ENCODE measurements at regions not wholly inside any gene's neighbourhood (a gene's known extent, or its start where the extent isn't known, plus 50 kb on each side); places are given as distances from the start of the nearest gene placed in this dataset.

DNA sequence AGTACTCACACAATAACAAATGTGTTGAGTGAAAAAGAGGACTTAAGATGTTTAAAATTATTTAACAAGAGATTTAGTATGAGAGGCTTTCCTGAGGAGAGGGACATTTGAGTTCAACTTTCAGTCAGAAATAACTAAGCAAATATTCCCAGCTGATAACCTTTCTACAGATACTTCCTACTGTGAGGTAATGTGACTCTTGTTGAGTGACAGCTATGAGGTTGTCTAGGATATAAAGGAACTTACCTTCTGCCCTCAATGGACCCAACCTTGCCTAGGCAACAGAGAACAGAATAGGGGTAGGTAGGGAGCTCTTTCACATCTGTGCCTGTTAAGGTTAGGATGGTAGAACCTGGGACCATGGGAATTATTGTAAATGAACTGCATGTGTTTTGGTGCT lies 54.7 kb downstream of the GLUD2 start:
- H3K4me3 Mint-ChIP-seq, result no peak overlapping the region
- Histone ChIP-seq H3K27ac (ENCODE audit: low read length in 2 of 2) (no peak overlapping the region), H3K9ac (ENCODE audit: low read length) (no peak overlapping the region), H3K4me1 (ENCODE audit: control insufficient read depth in 2 of 2, insufficient read depth in 2 of 2, low read length in 2 of 2) (no peaks in the 10 kb centered on the region), H4K20me1 (ENCODE audit: control insufficient read depth, insufficient read depth, low read length, poor library complexity, severe bottlenecking) (no peaks in the 10 kb centered on the region), H3K4me3 (ENCODE audit: control extremely low read depth in 1 of 5, extremely low read depth in 1 of 5, insufficient read depth in 1 of 5, low read depth in 2 of 5, low read length in 4 of 5) (no peak overlapping the region), H3K27me3 (replicated peaks in 1 of 4; ENCODE audit: control extremely low read depth in 1 of 4, control insufficient read depth in 3 of 4, insufficient read depth in 4 of 4, low read length in 3 of 4) (no peaks in the 10 kb centered on the region), H2AFZ (ENCODE audit: insufficient read depth, low read depth, low read length, poor library complexity, severe bottlenecking) (no peak overlapping the region), H3K36me3 (replicated peaks in 1 of 2; ENCODE audit: control extremely low read depth in 1 of 2, control insufficient read depth in 1 of 2, extremely low read depth in 1 of 2, insufficient read depth in 2 of 2, low read length in 1 of 2) (no peaks in the 10 kb centered on the region), H3K79me2 (ENCODE audit: control insufficient read depth, insufficient read depth, low read length) (no peaks in the 10 kb centered on the region), H3K9me3 (ENCODE audit: control extremely low read depth in 1 of 3, control insufficient read depth in 2 of 3, insufficient read depth in 1 of 3, low read length in 2 of 3) (no peaks in the 10 kb centered on the region), H3K4me2 (replicated peaks; ENCODE audit: low read depth, low read length, poor library complexity, severe bottlenecking) (no peak overlapping the region)
- H3K4me1 Mint-ChIP-seq, result no peaks in the 10 kb centered on the region
- no peak for DNase-seq
- ATAC-seq (ENCODE audit: low read depth), result no peak
- H3K27ac Mint-ChIP-seq, result no peak overlapping the region
- intact Hi-C loops (cut with micrococcal nuclease), result no loop called here
- TF ChIP-seq EZH2 (IDR thresholded peaks at IDR 0.05; ENCODE audit: borderline replicate concordance, insufficient read depth, low read depth, low read length, poor library complexity, severe bottlenecking), result no peak
- TF ChIP-seq, protein P1, sequence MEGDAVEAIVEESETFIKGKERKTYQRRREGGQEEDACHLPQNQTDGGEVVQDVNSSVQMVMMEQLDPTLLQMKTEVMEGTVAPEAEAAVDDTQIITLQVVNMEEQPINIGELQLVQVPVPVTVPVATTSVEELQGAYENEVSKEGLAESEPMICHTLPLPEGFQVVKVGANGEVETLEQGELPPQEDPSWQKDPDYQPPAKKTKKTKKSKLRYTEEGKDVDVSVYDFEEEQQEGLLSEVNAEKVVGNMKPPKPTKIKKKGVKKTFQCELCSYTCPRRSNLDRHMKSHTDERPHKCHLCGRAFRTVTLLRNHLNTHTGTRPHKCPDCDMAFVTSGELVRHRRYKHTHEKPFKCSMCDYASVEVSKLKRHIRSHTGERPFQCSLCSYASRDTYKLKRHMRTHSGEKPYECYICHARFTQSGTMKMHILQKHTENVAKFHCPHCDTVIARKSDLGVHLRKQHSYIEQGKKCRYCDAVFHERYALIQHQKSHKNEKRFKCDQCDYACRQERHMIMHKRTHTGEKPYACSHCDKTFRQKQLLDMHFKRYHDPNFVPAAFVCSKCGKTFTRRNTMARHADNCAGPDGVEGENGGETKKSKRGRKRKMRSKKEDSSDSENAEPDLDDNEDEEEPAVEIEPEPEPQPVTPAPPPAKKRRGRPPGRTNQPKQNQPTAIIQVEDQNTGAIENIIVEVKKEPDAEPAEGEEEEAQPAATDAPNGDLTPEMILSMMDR (IDR thresholded peaks at IDR 0.05), result no peak
- H3K9me3 Mint-ChIP-seq (ENCODE audit: insufficient read depth), result no peaks in the 10 kb centered on the region
- H3K27me3 Mint-ChIP-seq, result no peaks in the 10 kb centered on the region
- ChIA-PET CTCF (no interaction called here), POLR2A (no interaction called here)

DNA sequence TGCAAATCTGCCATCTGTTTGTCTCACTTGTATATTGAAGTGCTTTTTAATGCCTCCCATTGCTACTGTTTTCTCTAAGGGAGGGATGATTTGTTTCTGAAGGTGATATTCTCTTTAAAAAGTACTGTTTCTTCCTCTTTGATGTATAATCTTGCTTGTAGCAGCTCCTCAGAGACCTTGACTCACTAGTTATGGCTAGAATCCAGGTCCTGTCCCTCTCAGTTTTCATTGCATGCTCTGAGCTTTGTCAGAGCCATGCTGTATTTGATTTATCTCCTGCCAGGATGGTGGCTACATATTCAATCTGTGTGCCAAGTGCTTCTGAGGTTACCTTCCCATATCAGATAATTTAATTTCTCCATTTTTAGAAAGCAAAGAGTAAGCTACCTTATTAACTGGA lies 56.0 kb downstream of the GLUD2 start:
- H3K4me1 ChIP-seq (ENCODE audit: control insufficient read depth in 2 of 2, insufficient read depth in 2 of 2, low read length in 2 of 2), result no peaks in the 10 kb centered on the region
- no peak overlapping the region for H3K9ac ChIP-seq (ENCODE audit: low read length)
- no peak overlapping the region for H3K27ac Mint-ChIP-seq
- no peak for ATAC-seq (ENCODE audit: low read depth)
- TF ChIP-seq, protein P1 (IDR thresholded peaks at IDR 0.05), result no peak
- no peak for TF ChIP-seq EZH2 (IDR thresholded peaks at IDR 0.05; ENCODE audit: borderline replicate concordance, insufficient read depth, low read depth, low read length, poor library complexity, severe bottlenecking)
- H3K4me3 Mint-ChIP-seq, result no peak overlapping the region
- ChIA-PET POLR2A (no interaction called here), CTCF (no interaction called here)
- H3K9me3 Mint-ChIP-seq (ENCODE audit: insufficient read depth), result no peaks in the 10 kb centered on the region
- H4K20me1 ChIP-seq (ENCODE audit: control insufficient read depth, insufficient read depth, low read length, poor library complexity, severe bottlenecking), result no peaks in the 10 kb centered on the region
- H3K27me3 ChIP-seq (replicated peaks in 1 of 4; ENCODE audit: control extremely low read depth in 1 of 4, control insufficient read depth in 3 of 4, insufficient read depth in 4 of 4, low read length in 3 of 4), result no peaks in the 10 kb centered on the region
- H3K27me3 Mint-ChIP-seq, result no peaks in the 10 kb centered on the region
- no peaks in the 10 kb centered on the region for H3K4me1 Mint-ChIP-seq
- intact Hi-C loops (cut with micrococcal nuclease), result no loop called here
- H3K79me2 ChIP-seq (ENCODE audit: control insufficient read depth, insufficient read depth, low read length), result no peaks in the 10 kb centered on the region
- H3K36me3 ChIP-seq (replicated peaks in 1 of 2; ENCODE audit: control extremely low read depth in 1 of 2, control insufficient read depth in 1 of 2, extremely low read depth in 1 of 2, insufficient read depth in 2 of 2, low read length in 1 of 2), result no peaks in the 10 kb centered on the region
- no peak overlapping the region for H2AFZ ChIP-seq (ENCODE audit: insufficient read depth, low read depth, low read length, poor library complexity, severe bottlenecking)
- no peak overlapping the region for H3K4me2 ChIP-seq (replicated peaks; ENCODE audit: low read depth, low read length, poor library complexity, severe bottlenecking)
- H3K4me3 ChIP-seq (ENCODE audit: control extremely low read depth in 1 of 5, extremely low read depth in 1 of 5, insufficient read depth in 1 of 5, low read depth in 2 of 5, low read length in 4 of 5), result no peak overlapping the region
- no peak overlapping the region for H3K27ac ChIP-seq (ENCODE audit: low read length in 2 of 2)
- DNase-seq, result no peak
- no peaks in the 10 kb centered on the region for H3K9me3 ChIP-seq (ENCODE audit: control extremely low read depth in 1 of 3, control insufficient read depth in 2 of 3, insufficient read depth in 1 of 3, low read length in 2 of 3)

All from B cell (primary cell).